Naive thymus-derived CD4-positive, alpha-beta T cell (primary cell): ENCODE measurements at regions not wholly inside any gene's neighbourhood (a gene's known extent, or its start where the extent isn't known, plus 50 kb on each side); places are given as distances from the start of the nearest gene placed in this dataset.

Experiments
- ATAC-seq: fragments of 150-1000 bp; cut with Tn5 transposase; 2 replicates; pipeline ENCODE4 v1.10.0; 2021; ENCODE audit warnings: mild to moderate bottlenecking, moderate library complexity
- CTCF ChIA-PET: fragments of 350-600 bp; sonication (Branson Sonifier 250); formaldehyde crosslinking; loops from one replicate; lab custom pipeline; 2021; ENCODE audit warnings: antibody characterized with exemption; lab: Charles Lee
- POLR2A ChIA-PET: fragments of 350-600 bp; sonication (Branson Sonifier 250); formaldehyde crosslinking; loops from one replicate; lab custom pipeline; 2021; ENCODE audit warnings: antibody characterized with exemption, inconsistent platforms; lab: Charles Lee
- DNase-seq, 9 donors: peaks; one replicate each; pipeline versions ENCODE4 v3.0.0 to v3.0.0-alpha.2; 2020 to 2022; ENCODE audit warnings: mixed read lengths in 1 of 9
- H3K27ac ChIP-seq: one replicate; pipeline ENCODE4 v1.7.0; 2013; ENCODE audit warnings: mild to moderate bottlenecking, low read depth, low read length, moderate library complexity
- H3K27me3 ChIP-seq, 2 donors: one replicate each; pipeline ENCODE4 v1.7.0; 2013; ENCODE audit warnings: low read length in 2 of 2, mild to moderate bottlenecking in 2 of 2, moderate library complexity in 2 of 2; ENCODE audit not compliant: control insufficient read depth in 2 of 2, insufficient read depth in 2 of 2
- H3K36me3 ChIP-seq, 3 experiments: 1 replicate in 2 of 3; 2 replicates in 1 of 3; pipeline ENCODE4 v1.7.0; 2013; ENCODE audit warnings: low read length in 3 of 3, mild to moderate bottlenecking in 3 of 3, moderate library complexity in 1 of 3; ENCODE audit not compliant: insufficient read depth in 3 of 3, control insufficient read depth in 2 of 3
- H3K4me1 ChIP-seq, 2 donors: one replicate each; pipeline ENCODE4 v1.7.0; 2013; ENCODE audit warnings: low read length in 2 of 2, mild to moderate bottlenecking in 2 of 2, moderate library complexity in 1 of 2; ENCODE audit not compliant: control insufficient read depth in 2 of 2, insufficient read depth in 2 of 2
- H3K4me3 ChIP-seq: 2 replicates; pipeline ENCODE4 v1.7.0; 2013; ENCODE audit warnings: mild to moderate bottlenecking, low read length
- H3K9me3 ChIP-seq, 3 experiments: 1 replicate in 2 of 3; 2 replicates in 1 of 3; pipeline ENCODE4 v1.7.0; 2013; ENCODE audit warnings: low read length in 3 of 3; ENCODE audit not compliant: control insufficient read depth in 2 of 3
- H3K27ac Mint-ChIP-seq, 9 donors: one replicate each; pipeline ENCODE4 v1.8.0; 2020 to 2022; ENCODE audit warnings: mixed read lengths in 9 of 9, mild to moderate bottlenecking in 8 of 9, moderate library complexity in 5 of 9, inconsistent platforms in 2 of 9
- H3K27me3 Mint-ChIP-seq, 5 donors: one replicate each; pipeline ENCODE4 v1.8.0; 2021 to 2022; ENCODE audit warnings: mixed read lengths in 5 of 5, mild to moderate bottlenecking in 1 of 5
- H3K36me3 Mint-ChIP-seq, 5 donors: one replicate each; pipeline ENCODE4 v1.8.0; 2020 to 2022; ENCODE audit warnings: mixed read lengths in 5 of 5, mild to moderate bottlenecking in 3 of 5, inconsistent platforms in 1 of 5
- H3K4me1 Mint-ChIP-seq, 7 donors: one replicate each; pipeline ENCODE4 v1.8.0; 2020 to 2022; ENCODE audit warnings: mixed read lengths in 7 of 7, mild to moderate bottlenecking in 3 of 7, inconsistent platforms in 1 of 7
- H3K4me3 Mint-ChIP-seq, 10 donors: one replicate each; pipeline ENCODE4 v1.8.0; 2020 to 2022; ENCODE audit warnings: mild to moderate bottlenecking in 10 of 10, mixed read lengths in 10 of 10, moderate library complexity in 6 of 10, inconsistent platforms in 2 of 10
- H3K9me3 Mint-ChIP-seq, 11 donors: one replicate each; pipeline ENCODE4 v1.8.0; 2020 to 2022; ENCODE audit warnings: mixed read lengths in 11 of 11, mild to moderate bottlenecking in 4 of 11, inconsistent platforms in 1 of 11, moderate library complexity in 1 of 11
- intact Hi-C, 2 donors: fragments of 100-400 bp; cut with micrococcal nuclease; formaldehyde crosslinking; loops; one replicate each; pipeline ENCODE4 v1.15.1; 2023

DNA sequence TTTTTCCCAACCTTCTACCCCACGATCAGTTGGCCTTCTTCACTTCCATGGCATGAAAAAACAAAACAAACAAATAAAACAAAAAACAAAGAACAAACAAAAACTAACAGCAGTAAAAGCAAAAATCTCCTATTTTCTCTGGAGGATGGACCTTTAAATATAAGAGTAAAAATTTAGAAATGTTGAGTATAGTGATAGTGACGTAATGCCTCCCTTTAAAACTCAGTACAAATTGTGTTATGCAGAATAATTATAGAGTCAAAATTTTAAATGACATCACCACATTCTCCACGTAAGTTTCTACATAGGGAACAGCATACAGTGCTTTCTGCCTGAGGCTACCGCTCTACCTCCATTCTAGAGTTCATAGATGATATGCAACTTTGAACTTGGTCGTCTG is 2156.4 kb downstream of the PCDH7 start:
- Mint-ChIP-seq H3K9me3 (peaks cover 0 to 22% (median 10%) of the 10 kb centered on the region in 11 donors), H3K27ac (no peak overlapping the region), H3K27me3 (no peaks in the 10 kb centered on the region), H3K36me3 (no peaks in the 10 kb centered on the region), H3K4me3 (no peak overlapping the region), H3K4me1 (no peaks in the 10 kb centered on the region)
- ChIA-PET CTCF (no interaction called here), POLR2A (no interaction called here)
- ATAC-seq: no peak
- Histone ChIP-seq H3K36me3 (no peaks in the 10 kb centered on the region), H3K27me3 (no peaks in the 10 kb centered on the region), H3K4me1 (no peaks in the 10 kb centered on the region), H3K4me3 (no peak overlapping the region), H3K9me3 (no peaks in the 10 kb centered on the region), H3K27ac (no peak overlapping the region)
- no peak for DNase-seq
- intact Hi-C loops: no loop called here

DNA sequence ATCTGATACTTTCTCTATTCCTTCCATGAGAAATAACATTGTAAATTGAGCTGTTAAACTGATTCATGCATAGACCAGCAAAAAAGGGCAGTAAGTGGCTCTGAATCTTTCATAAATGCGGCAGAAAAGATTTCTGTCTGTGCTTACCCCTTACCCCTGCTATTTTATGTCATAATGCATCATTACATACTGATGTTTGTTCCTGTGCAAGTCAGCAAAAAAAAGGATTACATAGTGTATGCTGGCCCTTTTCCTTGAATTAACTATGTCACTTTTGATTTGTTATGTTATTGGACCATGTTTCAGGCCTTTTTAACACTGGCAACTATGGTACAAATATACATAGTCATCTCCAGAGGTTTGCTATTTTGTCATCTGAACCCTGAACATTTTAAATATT is 2159.7 kb downstream of the PCDH7 start:
- H3K27ac Mint-ChIP-seq: no peak overlapping the region
- H3K9me3 Mint-ChIP-seq: peaks cover 0 to 17% (median 5%) of the 10 kb centered on the region in 11 donors
- no peak overlapping the region for H3K4me3 Mint-ChIP-seq
- no peaks in the 10 kb centered on the region for H3K36me3 Mint-ChIP-seq
- ChIA-PET CTCF (no interaction called here), POLR2A (no interaction called here)
- no peaks in the 10 kb centered on the region for H3K4me1 ChIP-seq
- no peaks in the 10 kb centered on the region for H3K36me3 ChIP-seq
- no peaks in the 10 kb centered on the region for H3K27me3 Mint-ChIP-seq
- H3K27ac ChIP-seq: no peak overlapping the region
- H3K4me3 ChIP-seq: no peak overlapping the region
- intact Hi-C loops: no loop called here
- DNase-seq (no peak), ATAC-seq (no peak)
- no peaks in the 10 kb centered on the region for H3K4me1 Mint-ChIP-seq
- H3K27me3 ChIP-seq: no peaks in the 10 kb centered on the region
- H3K9me3 ChIP-seq: no peaks in the 10 kb centered on the region

DNA sequence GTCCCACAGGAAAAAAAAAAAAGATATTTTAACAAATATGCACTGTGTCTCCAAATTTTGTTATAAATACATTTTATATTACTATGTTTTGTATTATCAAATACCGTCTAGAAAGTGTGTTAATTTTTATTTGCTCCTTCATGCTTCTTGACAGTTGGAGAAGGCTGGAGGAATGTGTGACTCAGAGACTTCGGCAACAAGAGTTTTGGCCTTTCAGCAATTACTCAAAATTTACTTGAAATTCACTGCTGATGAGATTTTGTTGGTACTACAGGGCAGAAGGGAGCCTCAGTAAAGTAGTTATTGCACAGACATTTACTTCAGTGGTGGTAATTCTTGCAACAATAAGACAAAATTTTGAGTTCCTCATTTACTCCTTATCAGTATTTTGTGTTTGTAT is 2164.0 kb downstream of the PCDH7 start:
- ATAC-seq: no peak
- Mint-ChIP-seq H3K27me3 (no peaks in the 10 kb centered on the region), H3K4me1 (no peaks in the 10 kb centered on the region), H3K36me3 (no peaks in the 10 kb centered on the region), H3K27ac (no peak overlapping the region), H3K9me3 (peaks cover 0 to 13% (median 4%) of the 10 kb centered on the region in 11 donors), H3K4me3 (no peak overlapping the region)
- Histone ChIP-seq H3K9me3 (no peaks in the 10 kb centered on the region), H3K36me3 (no peaks in the 10 kb centered on the region), H3K4me1 (no peaks in the 10 kb centered on the region), H3K4me3 (no peak overlapping the region), H3K27ac (no peak overlapping the region), H3K27me3 (no peaks in the 10 kb centered on the region)
- ChIA-PET CTCF (no interaction called here), POLR2A (no interaction called here)
- intact Hi-C loops: no loop called here
- no peak for DNase-seq

DNA sequence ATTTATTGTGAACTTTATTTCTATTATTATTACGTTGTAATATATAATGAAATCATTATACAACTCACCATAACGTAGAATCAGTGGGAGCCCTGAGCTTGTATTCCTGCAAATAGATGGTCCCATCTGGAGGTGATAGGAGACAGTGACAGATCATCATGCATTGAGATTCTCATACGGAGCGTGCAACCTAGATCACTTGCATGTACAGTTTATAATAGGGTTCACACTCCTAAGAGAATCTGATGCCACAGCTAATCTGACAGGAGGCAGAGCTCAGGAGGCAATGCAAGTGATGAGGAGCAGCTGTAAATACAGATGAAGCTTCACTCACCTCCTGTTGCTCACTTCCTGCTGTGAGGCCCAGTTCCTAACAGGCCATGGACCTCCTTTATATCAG is 2170.2 kb downstream of the PCDH7 start:
- POLR2A ChIA-PET: no interaction called here

DNA sequence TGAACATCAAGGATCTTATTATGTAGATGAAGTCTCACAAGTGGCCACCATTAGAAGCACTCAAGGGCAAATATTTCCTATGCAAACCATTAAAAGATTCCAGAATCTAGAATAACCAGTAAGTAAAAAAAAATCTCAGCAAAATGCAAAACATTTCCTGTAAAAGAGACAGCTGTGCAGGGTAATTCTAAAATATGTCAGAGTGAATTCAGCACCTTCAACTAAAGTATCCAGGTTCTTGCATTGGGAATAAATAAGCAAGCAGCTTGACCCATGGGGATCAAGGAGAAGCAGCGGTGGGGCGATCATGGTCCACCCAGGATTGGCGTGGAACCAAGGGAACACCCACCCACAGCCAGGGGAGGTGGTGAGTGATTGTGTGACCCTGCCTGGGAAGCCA is 2188.9 kb downstream of the PCDH7 start:
- no peaks in the 10 kb centered on the region for H3K4me1 ChIP-seq
- Mint-ChIP-seq H3K27ac (no peak overlapping the region), H3K4me1 (no peaks in the 10 kb centered on the region), H3K27me3 (no peaks in the 10 kb centered on the region), H3K4me3 (no peak overlapping the region), H3K36me3 (no peaks in the 10 kb centered on the region), H3K9me3 (peaks cover 5 to 30% (median 18%) of the 10 kb centered on the region in 11 donors)
- no peak overlapping the region for H3K27ac ChIP-seq
- ChIA-PET CTCF (no interaction called here), POLR2A (no interaction called here)
- intact Hi-C loops: no loop called here
- no peak for ATAC-seq
- no peak overlapping the region for H3K4me3 ChIP-seq
- no peaks in the 10 kb centered on the region for H3K36me3 ChIP-seq
- H3K9me3 ChIP-seq: peaks cover 0 to 3% (median 0%) of the 10 kb centered on the region in 3 experiments
- no peak for DNase-seq
- H3K27me3 ChIP-seq: no peaks in the 10 kb centered on the region

More for the DNA sequence above, 2170.2 kb downstream of the PCDH7 start:
- Histone ChIP-seq H3K4me3 (no peak overlapping the region), H3K27ac (no peak overlapping the region), H3K27me3 (no peaks in the 10 kb centered on the region), H3K36me3 (no peaks in the 10 kb centered on the region), H3K9me3 (no peaks in the 10 kb centered on the region), H3K4me1 (no peaks in the 10 kb centered on the region)
- Mint-ChIP-seq H3K27me3 (no peaks in the 10 kb centered on the region), H3K4me3 (no peak overlapping the region), H3K9me3 (peaks cover 0 to 11% (median 2%) of the 10 kb centered on the region in 11 donors), H3K36me3 (no peaks in the 10 kb centered on the region), H3K27ac (no peak overlapping the region), H3K4me1 (no peaks in the 10 kb centered on the region)
- CTCF ChIA-PET: no interaction called here
- DNase-seq (no peak), ATAC-seq (no peak)
- intact Hi-C loops: loop anchor here in 1 of 2 donors (10.0 kb wide), 1 partner anchor 64 kb away; no protein-coding TSS in a partner anchor

DNA sequence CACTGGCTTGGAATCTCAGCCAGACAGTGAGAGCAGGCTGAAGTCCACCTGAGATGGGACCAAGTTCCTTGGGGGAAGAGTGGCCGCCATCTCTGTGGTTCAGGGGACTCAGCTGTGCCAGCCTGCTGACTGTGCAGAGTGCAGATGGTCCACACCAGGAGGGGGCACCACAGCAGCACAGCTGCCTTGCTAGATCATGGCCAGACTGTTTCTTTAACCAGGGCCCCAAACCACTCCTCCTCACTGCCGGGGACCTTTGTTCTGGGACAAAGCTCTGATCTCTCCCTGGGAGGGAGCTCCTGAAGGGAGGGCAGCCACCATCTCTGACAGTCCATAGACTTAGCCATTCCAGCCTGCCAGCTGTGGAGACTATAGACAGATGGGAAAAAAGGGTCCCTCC is 2189.6 kb downstream of the PCDH7 start:
- H3K27ac Mint-ChIP-seq: no peak overlapping the region
- POLR2A ChIA-PET: no interaction called here

DNA sequence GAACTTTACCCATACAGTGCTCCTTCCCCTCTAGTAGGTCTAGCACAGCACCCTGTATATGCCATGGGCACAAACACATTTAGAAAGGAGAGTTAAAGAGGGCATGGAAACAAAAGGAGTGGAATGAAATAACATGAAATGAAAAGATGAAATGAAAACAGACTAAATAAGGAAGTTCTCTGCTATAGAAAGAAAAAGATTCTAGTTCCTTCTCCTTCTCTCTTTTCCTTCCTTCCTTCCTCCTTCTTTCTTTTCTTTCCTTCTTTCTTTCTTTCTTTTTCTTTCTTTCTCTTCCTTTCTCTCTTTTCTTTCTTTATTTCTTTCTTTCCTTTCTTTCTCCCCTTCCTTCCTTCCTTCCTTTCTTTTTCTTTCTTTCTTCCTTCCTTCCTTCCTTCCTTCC is 2197.4 kb downstream of the PCDH7 start:
- POLR2A ChIA-PET: no interaction called here
- H3K36me3 ChIP-seq: no peaks in the 10 kb centered on the region
- H3K4me1 ChIP-seq: no peaks in the 10 kb centered on the region
- no peak overlapping the region for H3K4me3 Mint-ChIP-seq
- no peak overlapping the region for H3K27ac Mint-ChIP-seq
- DNase-seq (no peak), ATAC-seq (no peak)
- no peaks in the 10 kb centered on the region for H3K9me3 ChIP-seq
- H3K27ac ChIP-seq: no peak overlapping the region
- peaks cover 0 to 14% (median 6%) of the 10 kb centered on the region in 11 donors for H3K9me3 Mint-ChIP-seq
- H3K4me1 Mint-ChIP-seq: no peaks in the 10 kb centered on the region
- H3K36me3 Mint-ChIP-seq: no peaks in the 10 kb centered on the region
- no peaks in the 10 kb centered on the region for H3K27me3 Mint-ChIP-seq
- H3K27me3 ChIP-seq: no peaks in the 10 kb centered on the region
- no peak overlapping the region for H3K4me3 ChIP-seq
- intact Hi-C loops: no loop called here
- CTCF ChIA-PET: no interaction called here

More for the DNA sequence above, 2189.6 kb downstream of the PCDH7 start:
- no peaks in the 10 kb centered on the region for H3K36me3 ChIP-seq
- peaks cover 6 to 30% (median 14%) of the 10 kb centered on the region in 11 donors for H3K9me3 Mint-ChIP-seq
- H3K36me3 Mint-ChIP-seq: no peaks in the 10 kb centered on the region
- ATAC-seq (no peak), DNase-seq (no peak)
- no peaks in the 10 kb centered on the region for H3K4me1 Mint-ChIP-seq
- no peak overlapping the region for H3K27ac ChIP-seq
- H3K27me3 Mint-ChIP-seq: no peaks in the 10 kb centered on the region
- no peak overlapping the region for H3K4me3 Mint-ChIP-seq
- peaks cover 0 to 3% (median 0%) of the 10 kb centered on the region in 3 experiments for H3K9me3 ChIP-seq
- H3K4me1 ChIP-seq: no peaks in the 10 kb centered on the region
- H3K4me3 ChIP-seq: no peak overlapping the region
- no peaks in the 10 kb centered on the region for H3K27me3 ChIP-seq
- intact Hi-C loops: no loop called here
- CTCF ChIA-PET: no interaction called here
